IMR-90 (cell line): ENCODE measurements at regions not wholly inside any gene's neighbourhood (a gene's known extent, or its start where the extent isn't known, plus 50 kb on each side); places are given as distances from the start of the nearest gene placed in this dataset.

Experiments
- BHLHE40 ChIP-seq: fragments of 150-350 bp; IDR thresholded peaks from 2 replicates; pipeline ENCODE4 v1.6.1; 2016; ENCODE audit warnings: mild to moderate bottlenecking, low read depth, low read length
- CHD1 ChIP-seq: IDR thresholded peaks from 2 replicates; pipeline ENCODE4 v1.6.1; 2012; ENCODE audit warnings: low read depth, low read length, improper control_type of control experiment
- CTCF ChIP-seq: conservative IDR thresholded peaks from 2 replicates; pipeline ENCODE4 v1.5.1; 2012; ENCODE audit warnings: mild to moderate bottlenecking, low read depth, low read length, improper control_type of control experiment
- MAZ ChIP-seq: IDR thresholded peaks from 2 replicates; pipeline ENCODE4 v1.6.1; 2012; ENCODE audit warnings: low read depth, mild to moderate bottlenecking, low read length, improper control_type of control experiment, moderate library complexity, borderline replicate concordance
- MXI1 ChIP-seq: IDR thresholded peaks from 2 replicates; pipeline ENCODE4 v1.6.1; 2012; ENCODE audit warnings: low read depth, mild to moderate bottlenecking, low read length, moderate library complexity, borderline replicate concordance
- POLR2A ChIP-seq: IDR thresholded peaks from 2 replicates; pipeline ENCODE4 v1.6.1; 2012; ENCODE audit warnings: mild to moderate bottlenecking, low read depth, low read length
- RFX5 ChIP-seq: IDR thresholded peaks from 2 replicates; pipeline ENCODE4 v1.8.0; 2012; ENCODE audit warnings: low read depth, mild to moderate bottlenecking, low read length, moderate library complexity
- USF2 ChIP-seq: fragments of 150-350 bp; IDR thresholded peaks from 2 replicates; pipeline ENCODE4 v1.6.1; 2017; ENCODE audit warnings: mild to moderate bottlenecking, antibody characterized with exemption, low read length, low read depth

GRCh38 chr11:44381261-44381660, 71.3 kb upstream of the ALX4 start:
- TF ChIP-seq CTCF (no peak), CHD1 (no peak), MXI1 (no peak), RFX5 (no peak), POLR2A (no peak), MAZ (no peak), BHLHE40 (no peak), USF2 (no peak)
